K562 (cell line): ENCODE measurements at regions not wholly inside any gene's neighbourhood (a gene's known extent, or its start where the extent isn't known, plus 50 kb on each side); places are given as distances from the start of the nearest gene placed in this dataset.

Source experiments
- ATAC-seq: fragments of 200-7000 bp; cut with Tn5 transposase; 3 replicates; pipeline ENCODE4 v1.9.1; 2020; ENCODE audit warnings: moderate library complexity
- BruUV-seq: library from RNA; stranded (reverse); fragments of 400-500 nt; replicated peaks from 2 replicates; lab custom pipeline; 2021; lab: Mats Ljungman, UMichigan
- CTCF ChIA-PET: fragments of 300-600 bp; formaldehyde crosslinking; extraction: SDS; loops from one replicate; lab custom pipeline; 2021; ENCODE audit warnings: low intra/inter-chr PET ratio; lab: Yijun Ruan, JAX
- POLR2A ChIA-PET: fragments of 300-600, 350-650 bp; sonication (Branson Sonifier 250); formaldehyde crosslinking; extraction: SDS; loops from one replicate; lab custom pipeline; 2021; ENCODE audit warnings: antibody characterized with exemption, inconsistent platforms; lab: Yijun Ruan, JAX
- DNase-seq, 4 experiments: peaks; one replicate each; pipeline versions ENCODE4 v3.0.0 to v3.0.0-alpha.2; 2011 to 2018; ENCODE audit warnings: low spot score in 3 of 4, mixed read lengths in 3 of 4; ENCODE audit errors: extremely low read depth in 1 of 4
- FAIRE-seq: peaks from 2 replicates; lab custom pipeline; 2011; peaks lifted over from hg19 to GRCh38; lab: Jason Lieb, UNC
- H2AFZ ChIP-seq: 2 replicates; pipeline ENCODE4 v1.6.0; 2011; ENCODE audit warnings: low read depth, low read length, control low read depth, inconsistent platforms
- H3K27ac ChIP-seq: fragments of 200-600 bp; 3 replicates; pipeline ENCODE4 v1.8.0; 2011; ENCODE audit warnings: low read depth, mild to moderate bottlenecking, control low read depth, inconsistent platforms, low read length, moderate library complexity, mixed read lengths; ENCODE audit errors: extremely low read depth
- H3K27me3 ChIP-seq, 2 experiments: fragments of 300-600 bp in 1 of 2; 2 replicates in 1 of 2; 3 replicates in 1 of 2; pipeline versions ENCODE4 v1.6.0 to v1.8.0; 2011; ENCODE audit warnings: inconsistent platforms in 2 of 2, low read length in 2 of 2, mild to moderate bottlenecking in 1 of 2, mixed read lengths in 1 of 2, moderate library complexity in 1 of 2; ENCODE audit not compliant: control insufficient read depth in 2 of 2, insufficient read depth in 2 of 2
- H3K36me3 ChIP-seq: fragments of 300-600 bp; 3 replicates; pipeline ENCODE4 v1.8.0; 2011; ENCODE audit warnings: mild to moderate bottlenecking, low read length, inconsistent platforms; ENCODE audit not compliant: control insufficient read depth, insufficient read depth
- H3K4me1 ChIP-seq, 2 experiments: fragments of 200-600 bp in 1 of 2; replicated peaks in 1 of 2; 2 replicates in 1 of 2; 3 replicates in 1 of 2; pipeline versions ENCODE4 v1.5.1 to v1.8.0; 2011; ENCODE audit warnings: inconsistent platforms in 2 of 2, low read length in 2 of 2, mild to moderate bottlenecking in 1 of 2, mixed read lengths in 1 of 2, moderate library complexity in 1 of 2; ENCODE audit not compliant: control insufficient read depth in 2 of 2, insufficient read depth in 2 of 2
- H3K4me2 ChIP-seq: 2 replicates; pipeline ENCODE4 v1.6.1; 2011; ENCODE audit warnings: low read length, control low read depth, inconsistent platforms, mixed read lengths; ENCODE audit not compliant: insufficient read depth
- H3K4me3 ChIP-seq: fragments of 200-600 bp; sonication (generic), shearing (Covaris generic); 2 replicates; pipeline ENCODE4 v1.5.1; 2016; ENCODE audit warnings: control low read depth, inconsistent platforms
- H3K79me2 ChIP-seq: fragments of 200-600 bp; 3 replicates; pipeline ENCODE4 v1.8.0; 2011; ENCODE audit warnings: low read length, inconsistent platforms; ENCODE audit not compliant: control insufficient read depth, insufficient read depth
- H3K9ac ChIP-seq, 2 experiments: 2 replicates each; pipeline versions ENCODE4 v1.6.0 to v1.6.1; 2011; ENCODE audit warnings: low read depth in 2 of 2, low read length in 2 of 2, control low read depth in 1 of 2, inconsistent platforms in 1 of 2, mild to moderate bottlenecking in 1 of 2, mixed read lengths in 1 of 2; ENCODE audit not compliant: insufficient read depth in 1 of 2
- H3K9me1 ChIP-seq: one replicate; pipeline ENCODE4 v1.6.0; 2011; ENCODE audit warnings: inconsistent platforms, mild to moderate bottlenecking, low read length, moderate library complexity; ENCODE audit not compliant: control insufficient read depth, insufficient read depth
- H3K9me3 ChIP-seq: replicated peaks from 2 replicates; pipeline ENCODE4 v1.5.1; 2011; ENCODE audit warnings: low read depth, low read length, inconsistent platforms; ENCODE audit not compliant: control insufficient read depth, insufficient read depth
- H4K20me1 ChIP-seq: replicated peaks from 2 replicates; pipeline ENCODE4 v1.6.1; 2011; ENCODE audit warnings: low read length, inconsistent platforms, mixed read lengths; ENCODE audit not compliant: control insufficient read depth, insufficient read depth
- CTBP1 ChIP-seq: fragments of 450-650 bp; IDR thresholded peaks from 2 replicates; pipeline ENCODE4 v1.6.1; 2016; ENCODE audit warnings: borderline replicate concordance
- EHMT2 ChIP-seq: fragments of 450-650 bp; IDR thresholded peaks from 2 replicates; pipeline ENCODE4 v1.6.1; 2018; ENCODE audit warnings: antibody characterized with exemption
- HCFC1 ChIP-seq: IDR thresholded peaks from 2 replicates; pipeline ENCODE4 v1.6.1; 2012; ENCODE audit warnings: low read depth, low read length, improper control_type of control experiment
- NUFIP1 ChIP-seq: fragments of 450-650 bp; IDR thresholded peaks from 2 replicates; pipeline ENCODE4 v1.6.1; 2018; ENCODE audit not compliant: partially characterized antibody
- PTRF ChIP-seq: fragments of 450-650 bp; IDR thresholded peaks from 2 replicates; pipeline ENCODE4 v1.6.1; 2016; ENCODE audit warnings: mild to moderate bottlenecking, missing genetic modification characterization, missing compliant biosample characterization
- RBM22 ChIP-seq: fragments of 200-400 bp; formaldehyde crosslinking; IDR thresholded peaks from 2 replicates; pipeline ENCODE4 v1.6.1; 2018; ENCODE audit warnings: low read length, low read depth; ENCODE audit not compliant: poor library complexity, severe bottlenecking
- SIN3B ChIP-seq: fragments of 450-650 bp; IDR thresholded peaks from 2 replicates; pipeline ENCODE4 v1.6.1; 2017; ENCODE audit warnings: low read depth, mild to moderate bottlenecking, moderate library complexity
- WGBS: fragments of 100-300 bp; shearing (Covaris generic); methylation state at CpG from one replicate; pipeline ENCODE4 v1.1.6; 2016; ENCODE audit warnings: low coverage, mixed read lengths; ENCODE audit not compliant: insufficient coverage; ENCODE audit errors: missing lambda C conversion rate; 5-methylcytosine and 5-hydroxymethylcytosine counted together
- in situ Hi-C: fragments of 300-500 bp; cut with MboI; formaldehyde crosslinking; loops from 4 replicates; pipeline ENCODE4 v1.15.0; 2018; ENCODE audit warnings: inconsistent platforms, mixed read lengths
- intact Hi-C: fragments of 100-400 bp; cut with micrococcal nuclease; formaldehyde crosslinking; loops from 2 replicates; pipeline ENCODE4 v1.14.2; 2022
- TF ChIP-seq, protein P1 (sequence below): fragments of 450-650 bp; formaldehyde crosslinking; conservative IDR thresholded peaks from 2 replicates; pipeline ENCODE4 v1.4.0; 2022; ENCODE audit warnings: mild to moderate bottlenecking, missing genetic modification characterization

- no peaks in the 10 kb centered on the region for H3K4me1 ChIP-seq
- no peak overlapping the region for H2AFZ ChIP-seq
- H3K4me3 ChIP-seq: no peak overlapping the region
- no peaks in the 10 kb centered on the region for H3K9me3 ChIP-seq
- intact Hi-C loops: no loop called here
- no peaks in the 10 kb centered on the region for H4K20me1 ChIP-seq
- no peak overlapping the region for H3K27ac ChIP-seq
- no peak overlapping the region for H3K9ac ChIP-seq
- no peak overlapping the region for H3K4me2 ChIP-seq
- FAIRE-seq (no peak), DNase-seq (no peak), ATAC-seq (no peak)
- in situ Hi-C loops: no loop called here
- H3K9me1 ChIP-seq: no peaks in the 10 kb centered on the region
- ChIA-PET CTCF (no interaction called here), POLR2A (no interaction called here)
- H3K79me2 ChIP-seq: no peaks in the 10 kb centered on the region
- no peak for TF ChIP-seq RBM22
- TF ChIP-seq PTRF (tag): no peak
- no peak for TF ChIP-seq CTBP1
- no peak for TF ChIP-seq NUFIP1
- TF ChIP-seq SIN3B: no peak
- TF ChIP-seq HCFC1: no peak
- TF ChIP-seq, protein P1, sequence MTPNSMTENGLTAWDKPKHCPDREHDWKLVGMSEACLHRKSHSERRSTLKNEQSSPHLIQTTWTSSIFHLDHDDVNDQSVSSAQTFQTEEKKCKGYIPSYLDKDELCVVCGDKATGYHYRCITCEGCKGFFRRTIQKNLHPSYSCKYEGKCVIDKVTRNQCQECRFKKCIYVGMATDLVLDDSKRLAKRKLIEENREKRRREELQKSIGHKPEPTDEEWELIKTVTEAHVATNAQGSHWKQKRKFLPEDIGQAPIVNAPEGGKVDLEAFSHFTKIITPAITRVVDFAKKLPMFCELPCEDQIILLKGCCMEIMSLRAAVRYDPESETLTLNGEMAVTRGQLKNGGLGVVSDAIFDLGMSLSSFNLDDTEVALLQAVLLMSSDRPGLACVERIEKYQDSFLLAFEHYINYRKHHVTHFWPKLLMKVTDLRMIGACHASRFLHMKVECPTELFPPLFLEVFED (CRISPR knock-in tag): no peak
- no peak for TF ChIP-seq EHMT2
- H3K36me3 ChIP-seq: no peaks in the 10 kb centered on the region
- BruUV-seq: no TSS peak
- 0% methylated on average over 5 of the region's 5 CpGs for WGBS
- no peaks in the 10 kb centered on the region for H3K27me3 ChIP-seq
These were observed 60.1 kb upstream of the GTSF1L start for GRCh38 chr20:43786885-43787284.
